ENCODE measurements at regions not wholly inside any gene's neighbourhood (a gene's known extent, or its start where the extent isn't known, plus 50 kb on each side); places are given as distances from the start of the nearest gene placed in this dataset.

- no peak for TF ChIP-seq CTCF (IDR thresholded peaks at IDR 0.05)
- no peak for TF ChIP-seq POLR2A (IDR thresholded peaks at IDR 0.05)
Measured at GRCh38 chrY:7687086-7687485, 775.5 kb upstream of the AMELY start.
